ENCODE measurements at regions not wholly inside any gene's neighbourhood (a gene's known extent, or its start where the extent isn't known, plus 50 kb on each side); places are given as distances from the start of the nearest gene placed in this dataset.

- no peak for DNase-seq (ENCODE audit: low spot score)
These were observed 107.7 kb upstream of the POU2AF2 start for GRCh38 chr11:111137846-111138245.

- no peak for DNase-seq (ENCODE audit: low spot score)
These were observed 109.6 kb upstream of the POU2AF2 start for GRCh38 chr11:111135778-111136570.

- DNase-seq (ENCODE audit: low spot score), result no peak
These were observed 110.4 kb upstream of the POU2AF2 start for GRCh38 chr11:111135101-111135500.

GRCh38 chr11:111128076-111128870 lies 117.3 kb upstream of the POU2AF2 start:
- no peak for DNase-seq (ENCODE audit: low spot score)

- DNase-seq (ENCODE audit: low spot score), result no peak
These were observed 120.8 kb upstream of the POU2AF2 start for GRCh38 chr11:111124724-111125123.

- no peak for DNase-seq (ENCODE audit: low spot score)
These were observed 121.8 kb upstream of the POU2AF2 start for GRCh38 chr11:111123463-111124398.

- DNase-seq (ENCODE audit: low spot score), result no peak
These were observed 124.7 kb upstream of the POU2AF2 start for GRCh38 chr11:111120696-111121302.

GRCh38 chr11:111120161-111120560 lies 125.4 kb upstream of the POU2AF2 start:
- no peak for DNase-seq (ENCODE audit: low spot score)

GRCh38 chr11:111119751-111120150 lies 125.8 kb upstream of the POU2AF2 start:
- DNase-seq (ENCODE audit: low spot score), result no peak

- DNase-seq (ENCODE audit: low spot score), result no peak
These were observed 129.6 kb upstream of the POU2AF2 start for GRCh38 chr11:111115890-111116289.

GRCh38 chr11:111114091-111114490 lies 131.4 kb upstream of the POU2AF2 start:
- no peak for DNase-seq (ENCODE audit: low spot score)

- DNase-seq (ENCODE audit: low spot score), result no peak
These were observed 132.9 kb upstream of the POU2AF2 start for GRCh38 chr11:111112614-111113013.

GRCh38 chr11:111107501-111107900 lies 138.0 kb upstream of the POU2AF2 start:
- no peak for DNase-seq (ENCODE audit: low spot score)

- DNase-seq (ENCODE audit: low spot score), result no peak
These were observed 138.9 kb upstream of the POU2AF2 start for GRCh38 chr11:111106641-111107040.

- DNase-seq (ENCODE audit: low spot score), result no peak
These were observed 140.0 kb upstream of the POU2AF2 start for GRCh38 chr11:111105566-111105965.

GRCh38 chr11:111104185-111104584 lies 141.3 kb upstream of the POU2AF2 start:
- DNase-seq (ENCODE audit: low spot score), result no peak

GRCh38 chr11:111101881-111102280 lies 143.6 kb upstream of the POU2AF2 start:
- DNase-seq (ENCODE audit: low spot score), result no peak

- DNase-seq (ENCODE audit: low spot score), result no peak
These were observed 146.4 kb upstream of the POU2AF2 start for GRCh38 chr11:111099028-111099713.

GRCh38 chr11:111098091-111098490 lies 147.4 kb upstream of the POU2AF2 start:
- DNase-seq (ENCODE audit: low spot score), result no peak

- peak; percentile 21 for DNase-seq (ENCODE audit: low spot score)
These were observed 148.3 kb upstream of the POU2AF2 start for GRCh38 chr11:111097191-111097590.

- no peak for DNase-seq (ENCODE audit: low spot score)
These were observed 150.2 kb upstream of the POU2AF2 start for GRCh38 chr11:111095327-111095726.
